Breast epithelium (tissue), 4 donors: ENCODE measurements at regions not wholly inside any gene's neighbourhood (a gene's known extent, or its start where the extent isn't known, plus 50 kb on each side); places are given as distances from the start of the nearest gene placed in this dataset.

Experiments used
- DNase-seq, 2 donors: peaks; one replicate each; pipeline ENCODE4 v3.0.0-alpha.2; 2019; ENCODE audit warnings: low spot score in 2 of 2
- H3K27ac ChIP-seq, 2 donors: fragments of 200-600 bp; sonication (generic) in 1 of 2; one replicate each; pipeline ENCODE4 v1.5.1; 2016 to 2019; ENCODE audit warnings: mild to moderate bottlenecking in 1 of 2
- H3K27me3 ChIP-seq, 2 donors: fragments of 200-600 bp; sonication (generic) in 1 of 2; one replicate each; pipeline versions ENCODE4 v1.5.1 to v1.6.0; 2017 to 2019; ENCODE audit warnings: control low read depth in 1 of 2, mild to moderate bottlenecking in 1 of 2
- H3K36me3 ChIP-seq: fragments of 200-600 bp; one replicate; pipeline ENCODE4 v1.5.1; 2019
- H3K4me1 ChIP-seq, 2 donors: fragments of 200-600 bp; sonication (generic); one replicate each; pipeline ENCODE4 v1.5.1; 2016 to 2019; ENCODE audit warnings: control low read depth in 1 of 2
- H3K4me3 ChIP-seq, 3 donors: fragments of 200-600 bp; sonication (generic); 1 replicate in 2 of 3; 2 replicates in 1 of 3; pipeline ENCODE4 v1.5.1; 2016 to 2019; ENCODE audit warnings: mild to moderate bottlenecking in 3 of 3, moderate library complexity in 2 of 3
- H3K9me3 ChIP-seq, 2 donors: fragments of 200-600 bp; sonication (generic) in 1 of 2; one replicate each; pipeline ENCODE4 v1.5.1; 2016 to 2019; ENCODE audit warnings: control low read depth in 1 of 2
- POLR2A ChIP-seq: fragments of 450-650 bp; IDR thresholded peaks from one replicate; pipeline ENCODE4 v1.6.1; 2016; ENCODE audit warnings: antibody characterized with exemption, mild to moderate bottlenecking, moderate library complexity
- POLR2AphosphoS5 ChIP-seq, 3 donors: sonication (generic); formaldehyde crosslinking; IDR thresholded peaks; one replicate each; pipeline ENCODE4 v1.6.1; 2017; ENCODE audit warnings: antibody characterized with exemption in 3 of 3
- intact Hi-C: fragments of 100-400 bp; cut with DNase I; formaldehyde crosslinking; loops from one replicate; pipeline ENCODE4 v1.15.1; 2023; ENCODE audit warnings: low total_unique reads
- TF ChIP-seq, protein P1 (sequence below), 3 donors: fragments of 450-650 bp; IDR thresholded peaks; one replicate each; pipeline ENCODE4 v1.5.1; 2016 to 2017; ENCODE audit warnings: antibody characterized with exemption in 3 of 3, mild to moderate bottlenecking in 3 of 3, moderate library complexity in 3 of 3

DNA sequence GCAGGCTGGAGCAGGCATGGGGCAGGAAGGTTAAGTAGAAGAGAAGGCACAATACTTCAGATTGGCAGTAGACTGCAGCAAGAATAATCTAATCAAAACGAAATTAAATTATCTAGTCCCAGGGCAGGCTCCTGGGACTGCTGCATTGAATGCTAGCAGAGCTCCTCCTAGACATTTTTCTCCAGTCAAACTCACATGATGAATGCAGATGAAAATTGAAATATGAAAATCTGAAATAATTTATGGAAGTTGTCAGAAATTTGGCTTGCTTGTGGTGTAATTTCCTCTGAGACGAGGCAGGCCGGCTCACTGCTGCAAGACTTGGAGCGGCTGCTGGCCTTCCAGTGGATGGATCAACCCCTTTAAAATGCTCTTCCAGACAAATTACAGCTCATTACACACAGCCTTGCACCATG lies 78.0 kb upstream of the TMEM33 start:
- intact Hi-C loops = no loop called here
- Histone ChIP-seq H3K9me3 (no peaks in the 10 kb centered on the region), H3K4me3 (no peak overlapping the region), H3K4me1 (no peaks in the 10 kb centered on the region), H3K36me3 (no peaks in the 10 kb centered on the region), H3K27ac (no peak overlapping the region), H3K27me3 (no peaks in the 10 kb centered on the region)
- TF ChIP-seq POLR2AphosphoS5 (IDR thresholded peaks at IDR 0.05) (no peak), POLR2A (no peak)
- TF ChIP-seq, protein P1, sequence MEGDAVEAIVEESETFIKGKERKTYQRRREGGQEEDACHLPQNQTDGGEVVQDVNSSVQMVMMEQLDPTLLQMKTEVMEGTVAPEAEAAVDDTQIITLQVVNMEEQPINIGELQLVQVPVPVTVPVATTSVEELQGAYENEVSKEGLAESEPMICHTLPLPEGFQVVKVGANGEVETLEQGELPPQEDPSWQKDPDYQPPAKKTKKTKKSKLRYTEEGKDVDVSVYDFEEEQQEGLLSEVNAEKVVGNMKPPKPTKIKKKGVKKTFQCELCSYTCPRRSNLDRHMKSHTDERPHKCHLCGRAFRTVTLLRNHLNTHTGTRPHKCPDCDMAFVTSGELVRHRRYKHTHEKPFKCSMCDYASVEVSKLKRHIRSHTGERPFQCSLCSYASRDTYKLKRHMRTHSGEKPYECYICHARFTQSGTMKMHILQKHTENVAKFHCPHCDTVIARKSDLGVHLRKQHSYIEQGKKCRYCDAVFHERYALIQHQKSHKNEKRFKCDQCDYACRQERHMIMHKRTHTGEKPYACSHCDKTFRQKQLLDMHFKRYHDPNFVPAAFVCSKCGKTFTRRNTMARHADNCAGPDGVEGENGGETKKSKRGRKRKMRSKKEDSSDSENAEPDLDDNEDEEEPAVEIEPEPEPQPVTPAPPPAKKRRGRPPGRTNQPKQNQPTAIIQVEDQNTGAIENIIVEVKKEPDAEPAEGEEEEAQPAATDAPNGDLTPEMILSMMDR (IDR thresholded peaks at IDR 0.05) = no peak
- no peak for DNase-seq

DNA sequence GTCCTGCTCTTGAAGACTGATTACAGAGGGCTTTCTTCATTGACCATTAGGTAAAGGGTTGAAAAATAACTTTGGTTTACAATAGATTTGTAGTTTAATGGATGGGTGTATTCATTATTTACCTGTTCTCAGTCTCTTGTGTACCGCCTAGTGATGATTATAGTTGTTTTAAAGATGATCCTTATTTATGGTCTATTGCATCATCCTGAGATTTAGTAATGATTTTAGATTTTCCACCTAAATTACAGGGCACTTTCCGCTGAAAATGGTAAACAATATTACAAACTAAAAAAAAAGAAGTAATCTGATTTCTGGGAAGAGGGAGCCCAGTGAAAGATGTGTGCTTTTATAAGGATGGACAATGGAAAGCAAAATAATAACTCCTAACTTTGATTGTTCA lies 78.4 kb upstream of the TMEM33 start:
- TF ChIP-seq, protein P1 (IDR thresholded peaks at IDR 0.05) = no peak
- TF ChIP-seq POLR2AphosphoS5 (IDR thresholded peaks at IDR 0.05) (no peak), POLR2A (no peak)
- Histone ChIP-seq H3K27me3 (no peaks in the 10 kb centered on the region), H3K36me3 (no peaks in the 10 kb centered on the region), H3K4me3 (no peak overlapping the region), H3K4me1 (no peaks in the 10 kb centered on the region), H3K9me3 (no peaks in the 10 kb centered on the region), H3K27ac (no peak overlapping the region)
- intact Hi-C loops = no loop called here
- no peak for DNase-seq

DNA sequence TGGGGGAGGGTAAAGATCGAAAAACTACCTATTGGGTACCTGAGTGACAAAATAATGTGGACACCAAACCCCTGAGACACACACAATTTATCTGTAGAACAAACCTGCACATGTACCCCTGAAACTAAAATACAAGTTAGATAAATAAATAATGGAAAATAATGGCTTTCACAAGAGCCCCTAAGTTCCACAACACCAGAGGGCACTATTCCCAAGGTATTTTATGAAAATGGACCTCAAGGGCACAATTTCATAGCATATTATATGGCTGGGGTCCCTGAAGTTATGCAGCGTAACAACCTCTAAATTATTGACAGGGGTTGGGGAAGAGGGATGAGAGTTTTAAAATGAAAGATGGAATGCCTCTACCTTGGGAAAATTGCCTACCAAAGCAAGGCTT lies 81.3 kb upstream of the TMEM33 start:
- no peaks in the 10 kb centered on the region for H3K4me1 ChIP-seq
- no peaks in the 10 kb centered on the region for H3K27me3 ChIP-seq
- no peak overlapping the region for H3K4me3 ChIP-seq
- H3K9me3 ChIP-seq = no peaks in the 10 kb centered on the region
- no peaks in the 10 kb centered on the region for H3K36me3 ChIP-seq
- DNase-seq = no peak
- TF ChIP-seq, protein P1 (IDR thresholded peaks at IDR 0.05) = no peak
- no peak for TF ChIP-seq POLR2AphosphoS5 (IDR thresholded peaks at IDR 0.05)
- no peak overlapping the region for H3K27ac ChIP-seq
- intact Hi-C loops = no loop called here

DNA sequence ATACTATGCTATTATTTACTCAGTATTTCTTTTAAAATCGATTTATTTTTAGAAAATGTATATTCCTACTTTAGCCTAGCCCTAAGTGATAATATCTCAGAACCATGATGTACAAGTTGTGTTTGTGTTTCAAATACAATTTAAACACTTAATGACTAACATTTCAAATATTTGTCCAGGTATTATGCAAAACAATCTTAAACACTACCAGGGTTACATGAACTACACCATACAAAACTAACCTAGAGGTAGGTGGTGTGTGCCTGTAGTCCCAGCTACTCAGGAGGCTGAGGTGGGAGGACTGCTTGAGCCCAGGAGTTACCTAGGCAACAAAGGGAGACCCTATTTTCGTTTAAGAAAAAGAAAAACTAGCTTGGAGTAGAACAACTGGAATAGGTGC lies 83.0 kb upstream of the TMEM33 start:
- intact Hi-C loops = no loop called here
- Histone ChIP-seq H3K27ac (no peak overlapping the region), H3K36me3 (no peaks in the 10 kb centered on the region), H3K27me3 (no peaks in the 10 kb centered on the region), H3K4me1 (no peaks in the 10 kb centered on the region), H3K9me3 (no peaks in the 10 kb centered on the region), H3K4me3 (no peak overlapping the region)
- TF ChIP-seq POLR2A (no peak), POLR2AphosphoS5 (IDR thresholded peaks at IDR 0.05) (no peak)
- TF ChIP-seq, protein P1 (IDR thresholded peaks at IDR 0.05) = no peak
- DNase-seq = no peak

DNA sequence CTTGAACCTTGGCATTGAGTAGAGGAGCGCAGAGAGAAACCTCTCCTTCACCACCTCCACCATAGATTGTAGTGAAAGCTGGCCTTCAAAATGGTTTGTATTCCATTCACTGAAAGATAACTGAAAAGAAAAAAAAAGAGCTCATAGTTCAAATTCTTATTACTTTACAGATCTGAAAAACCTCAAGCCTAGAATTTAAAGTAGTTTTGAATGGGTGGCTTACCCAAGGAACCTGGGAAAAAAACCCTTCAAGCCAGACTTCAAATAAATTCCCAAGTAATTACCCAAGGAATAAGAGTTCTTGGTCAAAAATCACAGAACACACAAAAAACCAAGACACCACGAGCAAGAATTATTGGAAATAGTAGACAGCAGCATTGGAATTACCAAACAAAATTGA lies 83.6 kb upstream of the TMEM33 start:
- intact Hi-C loops = no loop called here

More for the DNA sequence above, 83.6 kb upstream of the TMEM33 start:
- DNase-seq = no peak
- Histone ChIP-seq H3K4me3 (no peak overlapping the region), H3K27me3 (no peaks in the 10 kb centered on the region), H3K27ac (no peak overlapping the region), H3K4me1 (no peaks in the 10 kb centered on the region), H3K9me3 (no peaks in the 10 kb centered on the region), H3K36me3 (no peaks in the 10 kb centered on the region)
- TF ChIP-seq, protein P1 (IDR thresholded peaks at IDR 0.05) = no peak
- TF ChIP-seq POLR2AphosphoS5 (IDR thresholded peaks at IDR 0.05) = no peak
